IMR-90 (cell line): ENCODE measurements at regions not wholly inside any gene's neighbourhood (a gene's known extent, or its start where the extent isn't known, plus 50 kb on each side); places are given as distances from the start of the nearest gene placed in this dataset.
A peak's percentile ranks its signal among the peaks of the same experiment; 100 is the strongest.

ENCODE experiments used
- ATAC-seq: fragments of 200-7000 bp; cut with Tn5 transposase; 2 replicates; pipeline ENCODE4 v1.9.1; 2020; ENCODE audit warnings: low read depth, mild to moderate bottlenecking, moderate library complexity
- BruUV-seq: library from RNA; stranded (reverse); fragments of 400-500 nt; replicated peaks from 2 replicates; lab custom pipeline; 2021; lab: Mats Ljungman, UMichigan
- CTCF ChIA-PET: fragments of 300-600 bp; formaldehyde crosslinking; extraction: SDS; loops from one replicate; lab custom pipeline; 2021; ENCODE audit warnings: antibody characterized with exemption; lab: Yijun Ruan, JAX
- POLR2A ChIA-PET: fragments of 300-600 bp; sonication (Branson Sonifier 250); formaldehyde crosslinking; loops from one replicate; lab custom pipeline; 2022; ENCODE audit warnings: antibody characterized with exemption; ENCODE audit not compliant: unreplicated experiment; lab: Charles Lee
- DNase-seq: peaks from one replicate; pipeline ENCODE4 v3.0.0; 2013
- H2AFZ ChIP-seq: replicated peaks from 2 replicates; pipeline ENCODE3; 2013; ENCODE audit warnings: low read length, mild to moderate bottlenecking; ENCODE audit not compliant: poor library complexity
- H2AK5ac ChIP-seq: 2 replicates; pipeline ENCODE4 v1.6.1; 2013; ENCODE audit warnings: low read depth, low read length, inconsistent platforms
- H2AK9ac ChIP-seq: replicated peaks from 2 replicates; pipeline ENCODE3; 2013; ENCODE audit warnings: mild to moderate bottlenecking, low read depth, low read length, moderate library complexity; ENCODE audit not compliant: poor library complexity
- H2BK120ac ChIP-seq: 2 replicates; pipeline ENCODE4 v1.6.1; 2013; ENCODE audit warnings: low read depth, low read length, inconsistent platforms
- H2BK15ac ChIP-seq: 3 replicates; pipeline ENCODE4 v1.6.1; 2013; ENCODE audit warnings: low read depth, low read length, inconsistent platforms
- H2BK20ac ChIP-seq: 2 replicates; pipeline ENCODE4 v1.6.1; 2013; ENCODE audit warnings: low read depth, mild to moderate bottlenecking, inconsistent platforms, low read length, moderate library complexity
- H2BK5ac ChIP-seq: 2 replicates; pipeline ENCODE4 v1.6.1; 2013; ENCODE audit warnings: mild to moderate bottlenecking, low read depth, low read length, inconsistent platforms; ENCODE audit not compliant: poor library complexity, severe bottlenecking
- H3K14ac ChIP-seq: replicated peaks from 2 replicates; pipeline ENCODE4 v1.6.1; 2013; ENCODE audit warnings: low read depth, low read length, inconsistent platforms
- H3K18ac ChIP-seq: 2 replicates; pipeline ENCODE4 v1.6.1; 2013; ENCODE audit warnings: low read depth, low read length, control low read depth
- H3K23ac ChIP-seq: 2 replicates; pipeline ENCODE4 v1.6.1; 2013; ENCODE audit warnings: low read depth, low read length, inconsistent platforms
- H3K27ac ChIP-seq: 2 replicates; pipeline ENCODE4 v1.5.1; 2013; ENCODE audit warnings: mild to moderate bottlenecking, control low read depth, low read length; ENCODE audit not compliant: insufficient read depth
- H3K27me3 ChIP-seq: 2 replicates; pipeline ENCODE4 v1.6.1; 2013; ENCODE audit warnings: low read length; ENCODE audit not compliant: control insufficient read depth, insufficient read depth
- H3K36me3 ChIP-seq: 2 replicates; pipeline ENCODE4 v1.6.1; 2013; ENCODE audit warnings: low read length, mixed read lengths; ENCODE audit not compliant: control insufficient read depth, insufficient read depth
- H3K4ac ChIP-seq: 2 replicates; pipeline ENCODE4 v1.6.1; 2013; ENCODE audit warnings: low read depth, low read length, inconsistent platforms
- H3K4me1 ChIP-seq: 2 replicates; pipeline ENCODE4 v1.6.1; 2013; ENCODE audit warnings: low read length, mixed read lengths; ENCODE audit not compliant: control insufficient read depth, insufficient read depth
- H3K4me2 ChIP-seq: 2 replicates; pipeline ENCODE4 v1.6.1; 2013; ENCODE audit warnings: low read depth, mild to moderate bottlenecking, control low read depth, low read length, moderate library complexity
- H3K4me3 ChIP-seq: 2 replicates; pipeline ENCODE4 v1.5.1; 2013; ENCODE audit warnings: low read depth, mild to moderate bottlenecking, control low read depth, low read length, moderate library complexity; ENCODE audit not compliant: insufficient read depth
- H3K56ac ChIP-seq: 2 replicates; pipeline ENCODE4 v1.6.1; 2013; ENCODE audit warnings: low read length, inconsistent platforms; ENCODE audit not compliant: insufficient read depth; ENCODE audit errors: extremely low read depth
- H3K79me1 ChIP-seq, 2 experiments: 2 replicates each; pipeline ENCODE4 v1.6.1; 2013; ENCODE audit warnings: low read length in 2 of 2, inconsistent platforms in 1 of 2, low read depth in 1 of 2
- H3K9ac ChIP-seq: 2 replicates; pipeline ENCODE4 v1.6.1; 2013; ENCODE audit warnings: low read depth, low read length, control low read depth
- H3K9me1 ChIP-seq: 2 replicates; pipeline ENCODE4 v1.6.1; 2013; ENCODE audit warnings: low read length, inconsistent platforms; ENCODE audit not compliant: insufficient read depth
- H3K9me3 ChIP-seq: 2 replicates; pipeline ENCODE4 v1.6.1; 2013; ENCODE audit warnings: low read length; ENCODE audit not compliant: control insufficient read depth, insufficient read depth
- H4K20me1 ChIP-seq: 2 replicates; pipeline ENCODE4 v1.6.1; 2013; ENCODE audit warnings: low read length, inconsistent platforms; ENCODE audit not compliant: insufficient read depth
- H4K5ac ChIP-seq: 2 replicates; pipeline ENCODE4 v1.6.1; 2013; ENCODE audit warnings: mild to moderate bottlenecking, low read depth, low read length, control low read depth
- H4K8ac ChIP-seq, 2 experiments: 2 replicates each; pipeline ENCODE4 v1.6.1; 2013; ENCODE audit warnings: low read depth in 2 of 2, low read length in 2 of 2, control low read depth in 1 of 2, inconsistent platforms in 1 of 2
- H4K91ac ChIP-seq: 2 replicates; pipeline ENCODE4 v1.6.1; 2013; ENCODE audit warnings: low read depth, low read length, inconsistent platforms; ENCODE audit not compliant: insufficient read depth
- CEBPB ChIP-seq: IDR thresholded peaks from 2 replicates; pipeline ENCODE4 v1.6.1; 2012; ENCODE audit warnings: low read depth, low read length, improper control_type of control experiment
- FOS ChIP-seq: fragments of 150-350 bp; IDR thresholded peaks from 2 replicates; pipeline ENCODE4 v1.6.1; 2016; ENCODE audit warnings: low read depth, low read length
- MAFK ChIP-seq: IDR thresholded peaks from 2 replicates; pipeline ENCODE4 v1.6.1; 2012; ENCODE audit warnings: low read depth, low read length, improper control_type of control experiment
- dilution Hi-C: fragments of 300-500 bp; cut with HindIII; formaldehyde crosslinking; loops from one replicate; pipeline ENCODE4 v1.14.3; 2018; ENCODE audit warnings: low sequenced_read_pairs; ENCODE audit not compliant: unreplicated experiment
- in situ Hi-C: fragments of 300-500 bp; cut with MboI; formaldehyde crosslinking; loops from 3 replicates; pipeline ENCODE4 v1.14.3; 2019; ENCODE audit warnings: low sequenced_read_pairs, inconsistent platforms, mixed read lengths
- intact Hi-C: fragments of 100-400 bp; cut with micrococcal nuclease; formaldehyde crosslinking; loops from 2 replicates; pipeline ENCODE4 v1.10.0; 2022

DNA sequence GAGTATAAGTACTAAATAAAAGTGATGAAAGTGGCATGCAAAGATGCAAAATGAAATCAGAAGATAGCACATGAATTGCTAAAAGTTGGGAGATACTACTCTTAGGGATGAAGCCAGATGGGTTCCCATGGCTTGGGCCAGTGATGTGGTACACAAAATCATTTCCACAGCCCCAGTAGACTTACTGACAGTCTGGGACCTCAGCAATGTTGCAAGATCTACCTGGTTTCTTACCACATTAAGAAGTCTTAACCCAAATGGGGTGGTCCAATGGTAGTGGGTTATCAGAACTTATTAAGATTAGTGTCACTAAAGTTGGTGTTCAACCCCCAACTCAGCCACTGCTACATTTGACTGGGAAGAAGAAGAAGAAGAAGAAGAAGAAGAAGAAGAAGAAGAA, 227.7 kb upstream of the IRF2BP2 start:
- no peak overlapping the region for H2AK5ac ChIP-seq
- no peak overlapping the region for H3K4ac ChIP-seq
- H3K4me3 ChIP-seq: no peak overlapping the region
- H3K23ac ChIP-seq: no peak overlapping the region
- H2AK9ac ChIP-seq: no peak overlapping the region
- H2BK5ac ChIP-seq: no peak overlapping the region
- no peak overlapping the region for H4K91ac ChIP-seq
- no peak for DNase-seq
- H3K56ac ChIP-seq: no peak overlapping the region
- CTCF ChIA-PET: interaction anchor here (2.0 kb wide), 1 partner anchor 10 kb away, joined by 5 read pairs; no protein-coding TSS in a partner anchor
- no peak overlapping the region for H4K5ac ChIP-seq
- no peak overlapping the region for H3K27ac ChIP-seq
- no peak overlapping the region for H3K9ac ChIP-seq
- H3K4me2 ChIP-seq: no peak overlapping the region
- H3K14ac ChIP-seq: no peak overlapping the region
- H3K9me1 ChIP-seq: no peaks in the 10 kb centered on the region; the same call in 1 of the 2 replicates
- H3K18ac ChIP-seq: no peak overlapping the region
- H2BK20ac ChIP-seq: no peak overlapping the region
- POLR2A ChIA-PET: no interaction called here
- no peak overlapping the region for H2BK120ac ChIP-seq
- BruUV-seq: no TSS peak
- H3K27me3 ChIP-seq: no peaks in the 10 kb centered on the region
- in situ Hi-C loops: no loop called here
- no peak overlapping the region for H2BK15ac ChIP-seq
- intact Hi-C loops: no loop called here
- H3K79me1 ChIP-seq: no peaks in the 10 kb centered on the region
- dilution Hi-C loops: loop anchor here (25.0 kb wide), 1 partner anchor 100 kb away; no protein-coding TSS in a partner anchor
- no peak overlapping the region for H2AFZ ChIP-seq
- no peak for ATAC-seq
- H3K36me3 ChIP-seq: no peaks in the 10 kb centered on the region
- no peaks in the 10 kb centered on the region for H4K20me1 ChIP-seq
- peaks cover 2% of the 10 kb centered on the region; the same call in 1 of the 2 replicates for H3K9me3 ChIP-seq
- H3K4me1 ChIP-seq: peaks cover 4% of the 10 kb centered on the region; the same call in 1 of the 2 replicates
- H4K8ac ChIP-seq: no peak overlapping the region
- TF ChIP-seq FOS (no peak), CEBPB (0 out of 2 replicates have a peak, but pooled peaks have one; percentile 25), MAFK (no peak)
